NT2/D1 (cell line): ENCODE measurements at regions not wholly inside any gene's neighbourhood (a gene's known extent, or its start where the extent isn't known, plus 50 kb on each side); places are given as distances from the start of the nearest gene placed in this dataset.
"Not testable (repeated sequence)": the region's sequence is repeated elsewhere in the genome, so short reads cannot be mapped to it uniquely, and the experiment has no call there.

Source experiments
- DNase-seq: peaks from one replicate; pipeline ENCODE4 v3.0.0-alpha.2; 2011; ENCODE audit warnings: low read depth, low spot score
- H3K27me3 ChIP-seq: 2 replicates; pipeline ENCODE4 v1.6.0; 2011; ENCODE audit warnings: mild to moderate bottlenecking; ENCODE audit not compliant: insufficient read length, insufficient read depth
- H3K36me3 ChIP-seq: 2 replicates; pipeline ENCODE4 v1.6.1; 2011; ENCODE audit warnings: mild to moderate bottlenecking, low read length, mixed read lengths; ENCODE audit not compliant: insufficient read depth, insufficient read length
- H3K4me1 ChIP-seq: 2 replicates; pipeline ENCODE4 v1.5.1; 2011; ENCODE audit not compliant: insufficient read depth, insufficient read length
- H3K4me3 ChIP-seq: 2 replicates; pipeline ENCODE4 v1.5.1; 2011; ENCODE audit warnings: low read depth; ENCODE audit not compliant: insufficient read length
- H3K9ac ChIP-seq: 2 replicates; pipeline ENCODE4 v1.6.0; 2011; ENCODE audit warnings: low read depth; ENCODE audit not compliant: insufficient read length
- H3K9me3 ChIP-seq: 2 replicates; pipeline ENCODE4 v1.5.1; 2011; ENCODE audit warnings: mild to moderate bottlenecking, low read length; ENCODE audit not compliant: insufficient read depth
- SUZ12 ChIP-seq: IDR thresholded peaks from 2 replicates; pipeline ENCODE4 v1.6.1; 2011; ENCODE audit not compliant: insufficient read length, insufficient read depth; ENCODE audit errors: extremely low read depth
- YY1 ChIP-seq: IDR thresholded peaks from 2 replicates; pipeline ENCODE4 v1.6.1; 2011; ENCODE audit not compliant: insufficient read length, insufficient read depth
- ZNF274 ChIP-seq: IDR thresholded peaks from 2 replicates; pipeline ENCODE4 v1.6.1; 2011; ENCODE audit warnings: mild to moderate bottlenecking, low read depth, low read length

DNA sequence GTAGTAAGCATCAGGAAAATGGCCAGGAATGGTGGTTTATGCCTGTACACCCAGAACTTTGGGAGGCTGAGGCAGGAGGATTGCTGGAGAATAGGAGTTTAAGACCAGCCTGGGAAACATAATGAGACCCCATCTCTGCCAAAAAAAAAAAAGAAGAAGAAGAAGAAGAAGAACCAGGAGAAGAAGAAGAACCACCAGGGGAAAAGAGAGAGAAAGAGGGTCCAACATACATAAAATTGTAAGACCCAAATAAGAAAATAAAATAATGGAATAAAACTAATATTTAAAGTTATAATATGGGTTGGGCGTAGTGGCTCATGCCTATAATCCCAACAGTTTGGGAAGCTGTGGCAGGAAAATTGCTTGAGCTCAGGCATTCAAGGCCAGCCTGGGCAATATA is 408.4 kb downstream of the ZFHX3 start:
- Histone ChIP-seq H3K9me3 (peaks cover 9% of the 10 kb centered on the region), H3K36me3 (no peaks in the 10 kb centered on the region), H3K27me3 (no peaks in the 10 kb centered on the region), H3K4me3 (no peak overlapping the region), H3K9ac (no peak overlapping the region), H3K4me1 (no peaks in the 10 kb centered on the region)
- TF ChIP-seq SUZ12 (no peak), YY1 (no peak), ZNF274 (no peak)
- no peak for DNase-seq

DNA sequence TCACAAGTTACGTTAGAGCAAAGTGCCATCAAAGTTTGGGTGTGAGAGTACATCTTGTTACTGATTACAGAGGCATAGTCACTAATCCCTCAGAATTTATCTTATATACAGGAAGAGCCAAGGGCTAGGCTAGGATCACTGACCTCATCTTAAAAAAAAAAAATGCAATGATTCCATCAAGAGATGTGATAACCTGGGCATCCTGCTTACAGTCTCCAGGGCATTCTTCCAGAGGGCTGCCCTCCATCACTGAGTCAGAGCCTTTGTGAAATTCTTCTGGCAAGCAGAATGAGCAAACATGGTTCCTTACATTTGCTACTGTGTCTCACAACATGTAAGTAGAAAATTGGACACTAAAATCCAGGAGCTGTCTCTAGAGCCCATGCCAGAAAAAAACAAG is 410.6 kb downstream of the ZFHX3 start:
- Histone ChIP-seq H3K4me1 (no peaks in the 10 kb centered on the region), H3K9me3 (peaks cover 9% of the 10 kb centered on the region), H3K4me3 (no peak overlapping the region), H3K36me3 (no peaks in the 10 kb centered on the region), H3K9ac (no peak overlapping the region), H3K27me3 (no peaks in the 10 kb centered on the region)
- DNase-seq: no peak
- no peak for TF ChIP-seq SUZ12

DNA sequence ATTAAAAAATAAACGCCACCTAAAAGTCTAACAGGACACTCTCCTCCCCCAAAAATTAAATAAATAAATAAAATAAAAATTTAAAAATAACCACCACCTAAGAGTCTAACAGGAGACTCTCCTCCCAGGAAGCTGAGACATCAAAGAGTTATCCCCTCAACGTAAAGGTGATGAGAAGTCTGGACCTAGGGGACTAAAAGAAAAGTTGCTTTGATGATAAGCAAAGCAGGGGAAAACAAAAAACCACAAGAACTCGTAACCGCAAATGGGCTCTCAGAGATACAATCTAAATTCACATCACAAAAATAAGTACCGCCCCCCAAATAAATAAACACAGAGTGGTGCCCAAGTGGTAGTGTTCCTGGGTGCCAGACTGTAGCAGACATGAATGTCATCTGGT is 412.2 kb downstream of the ZFHX3 start:
- Histone ChIP-seq H3K36me3 (no peaks in the 10 kb centered on the region), H3K9ac (no peak overlapping the region), H3K27me3 (no peaks in the 10 kb centered on the region), H3K9me3 (peaks cover 9% of the 10 kb centered on the region), H3K4me1 (no peaks in the 10 kb centered on the region), H3K4me3 (no peak overlapping the region)
- TF ChIP-seq YY1 (no peak), SUZ12 (no peak), ZNF274 (no peak)
- no peak for DNase-seq

DNA sequence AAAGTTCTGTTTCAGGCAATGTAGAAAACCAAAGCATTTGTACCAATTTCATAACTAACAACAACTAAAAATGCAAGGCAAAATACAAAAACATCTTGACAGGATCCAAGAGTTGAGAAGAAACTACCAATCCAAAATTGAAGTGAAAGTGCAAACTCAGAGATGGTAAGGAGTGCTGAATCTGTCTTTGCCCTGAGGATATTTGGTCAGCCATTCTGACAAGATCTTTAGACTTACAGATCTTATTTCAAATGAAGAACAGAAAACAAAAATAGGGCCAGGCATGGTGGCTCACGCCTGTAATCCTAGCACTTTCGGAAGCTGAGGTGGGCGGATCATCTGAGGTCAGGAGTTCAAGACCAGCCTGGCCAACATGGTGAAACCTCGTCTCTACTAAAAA is 412.8 kb downstream of the ZFHX3 start:
- no peak overlapping the region for H3K9ac ChIP-seq
- no peaks in the 10 kb centered on the region for H3K4me1 ChIP-seq
- H3K27me3 ChIP-seq: no peaks in the 10 kb centered on the region
- no peak for TF ChIP-seq SUZ12
- TF ChIP-seq ZNF274: no peak
- no peak for TF ChIP-seq YY1
- H3K9me3 ChIP-seq: peaks cover 9% of the 10 kb centered on the region
- no peak for DNase-seq
- no peaks in the 10 kb centered on the region for H3K36me3 ChIP-seq
- H3K4me3 ChIP-seq: no peak overlapping the region

DNA sequence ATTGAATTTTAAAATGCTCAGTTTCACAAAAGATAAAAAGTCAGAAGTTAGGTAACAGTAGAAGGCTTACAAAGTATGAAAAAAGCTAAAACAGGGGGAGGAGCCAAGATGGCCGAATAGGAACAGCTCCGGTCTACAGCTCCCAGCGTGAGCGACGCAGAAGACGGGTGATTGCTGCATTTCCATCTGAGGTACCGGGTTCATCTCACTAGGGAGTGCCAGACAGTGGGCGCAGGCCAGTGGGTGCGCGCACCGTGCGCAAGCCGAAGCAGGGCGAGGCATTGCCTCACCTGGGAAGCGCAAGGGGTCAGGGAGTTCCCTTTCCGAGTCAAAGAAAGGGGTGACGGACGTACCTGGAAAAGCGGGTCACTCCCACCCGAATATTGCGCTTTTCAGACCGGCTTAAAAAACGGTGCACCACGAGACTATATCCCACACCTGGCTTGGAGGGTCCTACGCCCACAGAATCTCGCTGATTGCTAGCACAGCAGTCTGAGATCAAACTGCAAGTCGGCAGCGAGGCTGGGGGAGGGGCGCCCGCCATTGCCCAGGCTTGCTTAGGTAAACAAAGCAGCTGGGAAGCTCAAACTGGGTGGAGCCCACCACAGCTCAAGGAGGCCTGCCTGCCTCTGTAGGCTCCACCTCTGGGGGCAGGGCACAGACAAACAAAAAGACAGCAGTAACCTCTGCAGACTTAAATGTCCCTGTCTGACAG is 420.6 kb downstream of the ZFHX3 start:
- H3K4me1 ChIP-seq, DNase-seq, H3K27me3 ChIP-seq, H3K9me3 ChIP-seq, H3K36me3 ChIP-seq, H3K9ac ChIP-seq: not testable (repeated sequence)
- H3K4me3 ChIP-seq: peak overlapping the region; percentile 47
- TF ChIP-seq YY1: peak; percentile 14

DNA sequence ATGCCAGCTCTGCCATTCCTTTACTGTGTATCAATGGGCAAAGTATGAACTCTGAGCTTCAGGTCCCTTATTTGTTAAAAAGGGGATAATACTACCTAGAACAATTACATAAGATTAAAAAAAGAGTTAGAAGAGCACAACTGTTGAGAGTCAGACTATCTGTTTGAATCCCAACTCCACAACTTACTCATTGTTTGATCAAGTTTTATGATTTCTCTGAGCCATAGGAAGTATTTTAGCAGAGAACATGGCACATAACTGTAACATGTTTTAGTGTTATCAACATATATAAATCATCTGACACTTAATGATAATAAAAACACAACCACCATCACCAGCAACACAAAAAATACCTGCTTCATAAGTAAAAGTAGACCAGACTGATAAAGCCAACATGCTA is 421.3 kb downstream of the ZFHX3 start:
- Histone ChIP-seq H3K27me3 (no peaks in the 10 kb centered on the region), H3K36me3 (no peaks in the 10 kb centered on the region), H3K4me3 (peak overlapping the region; percentile 47), H3K4me1 (no peaks in the 10 kb centered on the region), H3K9me3 (0 out of 2 replicates have a peak, but pooled peaks cover 3% of the 10 kb centered on the region), H3K9ac (no peak overlapping the region)
- TF ChIP-seq YY1 (no peak), SUZ12 (no peak), ZNF274 (no peak)
- DNase-seq: no peak

DNA sequence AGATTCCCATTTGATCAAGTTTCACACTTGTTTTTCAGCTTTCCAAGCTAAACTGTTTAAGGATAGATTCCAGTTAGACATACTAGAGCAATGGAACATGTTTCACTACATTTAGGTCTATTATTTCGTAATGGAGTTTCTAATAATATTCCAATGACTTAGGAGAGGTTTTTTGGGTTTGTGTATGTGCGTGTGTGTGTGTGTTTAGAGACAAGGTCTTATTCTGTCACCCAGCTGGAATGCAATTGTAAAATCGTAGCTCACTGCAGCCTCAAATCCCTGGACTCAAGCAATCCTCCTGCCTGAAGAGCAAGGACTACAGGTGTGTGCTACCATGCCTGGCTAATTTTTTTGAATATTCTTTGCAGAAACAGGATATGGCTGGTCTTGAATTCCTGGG is 426.3 kb downstream of the ZFHX3 start:
- TF ChIP-seq SUZ12 (no peak), ZNF274 (no peak)
- Histone ChIP-seq H3K36me3 (no peaks in the 10 kb centered on the region), H3K4me1 (no peaks in the 10 kb centered on the region), H3K9ac (no peak overlapping the region), H3K27me3 (no peaks in the 10 kb centered on the region), H3K9me3 (0 out of 2 replicates have a peak, but pooled peaks cover 2% of the 10 kb centered on the region), H3K4me3 (no peak overlapping the region)
- no peak for DNase-seq
